Stimulated activated CD4-positive, alpha-beta T cell treated with anti-CD3 and anti-CD28 coated beads, Interleukin-4, amount 100 ng/mL, for 24 hours (primary cell): ENCODE measurements at regions not wholly inside any gene's neighbourhood (a gene's known extent, or its start where the extent isn't known, plus 50 kb on each side); places are given as distances from the start of the nearest gene placed in this dataset.

Experiments
- DNase-seq: peaks from one replicate; pipeline ENCODE4 v3.0.0-alpha.2; 2020

- DNase-seq = no peak
These were observed 58.5 kb downstream of the DLL1 start for GRCh38 chr6:170232186-170233002.

- no peak for DNase-seq
These were observed 59.3 kb downstream of the DLL1 start for GRCh38 chr6:170231293-170232185.

GRCh38 chr6:170230520-170231292 is 60.2 kb downstream of the DLL1 start:
- no peak for DNase-seq

GRCh38 chr6:170229851-170230519 is 60.9 kb downstream of the DLL1 start:
- no peak for DNase-seq

GRCh38 chr6:170229396-170229795 is 61.5 kb downstream of the DLL1 start:
- no peak for DNase-seq

GRCh38 chr6:170228946-170229310 is 62.0 kb downstream of the DLL1 start:
- DNase-seq = no peak

GRCh38 chr6:170227996-170228945 is 62.6 kb downstream of the DLL1 start:
- DNase-seq = no peak

- no peak for DNase-seq
These were observed 63.3 kb downstream of the DLL1 start for GRCh38 chr6:170227521-170227983.

- DNase-seq = no peak
These were observed 64.2 kb downstream of the DLL1 start for GRCh38 chr6:170226647-170227046.

- no peak for DNase-seq
These were observed 64.9 kb downstream of the DLL1 start for GRCh38 chr6:170225852-170226417.

GRCh38 chr6:170224694-170225660 is 65.9 kb downstream of the DLL1 start:
- DNase-seq = no peak

- no peak for DNase-seq
These were observed 66.9 kb downstream of the DLL1 start for GRCh38 chr6:170223718-170224693.

GRCh38 chr6:170222498-170223471 is 68.1 kb downstream of the DLL1 start:
- no peak for DNase-seq

- no peak for DNase-seq
These were observed 69.0 kb downstream of the DLL1 start for GRCh38 chr6:170221753-170222400.

GRCh38 chr6:170221052-170221752 is 69.7 kb downstream of the DLL1 start:
- no peak for DNase-seq

GRCh38 chr6:170213637-170214018 is 77.2 kb downstream of the DLL1 start:
- peak; percentile 1 for DNase-seq
